ENCODE measurements at regions not wholly inside any gene's neighbourhood (a gene's known extent, or its start where the extent isn't known, plus 50 kb on each side); places are given as distances from the start of the nearest gene placed in this dataset.

GRCh38 chr6:164322533-164322932 lies 908.0 kb downstream of the QKI start:
- DNase-seq (ENCODE audit: low read depth) = peak; percentile 29

- no peak for DNase-seq (ENCODE audit: low read depth)
These were observed 906.8 kb downstream of the QKI start for GRCh38 chr6:164321297-164321696.

- DNase-seq (ENCODE audit: low read depth) = no peak
These were observed 900.9 kb downstream of the QKI start for GRCh38 chr6:164315376-164315775.

- no peak for DNase-seq (ENCODE audit: low read depth)
These were observed 893.8 kb downstream of the QKI start for GRCh38 chr6:164308339-164308738.

- DNase-seq (ENCODE audit: low read depth) = no peak
These were observed 888.8 kb downstream of the QKI start for GRCh38 chr6:164303102-164303964.

GRCh38 chr6:164296411-164296810 lies 881.9 kb downstream of the QKI start:
- peak; percentile 11 for DNase-seq (ENCODE audit: low read depth)

GRCh38 chr6:164294047-164294784 lies 879.7 kb downstream of the QKI start:
- DNase-seq (ENCODE audit: low read depth) = no peak

- no peak for DNase-seq (ENCODE audit: low read depth)
These were observed 876.7 kb downstream of the QKI start for GRCh38 chr6:164291224-164291623.

- no peak for DNase-seq (ENCODE audit: low read depth)
These were observed 875.6 kb downstream of the QKI start for GRCh38 chr6:164290101-164290500.

- no peak for DNase-seq (ENCODE audit: low read depth)
These were observed 871.5 kb downstream of the QKI start for GRCh38 chr6:164286011-164286410.

- no peak for DNase-seq (ENCODE audit: low read depth)
These were observed 869.1 kb downstream of the QKI start for GRCh38 chr6:164283574-164283973.

GRCh38 chr6:164276211-164276610 lies 861.7 kb downstream of the QKI start:
- DNase-seq (ENCODE audit: low read depth) = no peak

GRCh38 chr6:164275773-164276172 lies 861.3 kb downstream of the QKI start:
- DNase-seq (ENCODE audit: low read depth) = no peak

- DNase-seq (ENCODE audit: low read depth) = no peak
These were observed 860.0 kb downstream of the QKI start for GRCh38 chr6:164274493-164274892.

- DNase-seq (ENCODE audit: low read depth) = no peak
These were observed 859.0 kb downstream of the QKI start for GRCh38 chr6:164273491-164273890.

- DNase-seq (ENCODE audit: low read depth) = no peak
These were observed 852.3 kb downstream of the QKI start for GRCh38 chr6:164266851-164267250.

GRCh38 chr6:164262348-164262747 lies 847.8 kb downstream of the QKI start:
- DNase-seq (ENCODE audit: low read depth) = no peak

- no peak for DNase-seq (ENCODE audit: low read depth)
These were observed 843.9 kb downstream of the QKI start for GRCh38 chr6:164258421-164258820.

- DNase-seq (ENCODE audit: low read depth) = no peak
These were observed 838.4 kb downstream of the QKI start for GRCh38 chr6:164252948-164253347.

GRCh38 chr6:164252291-164252690 lies 837.8 kb downstream of the QKI start:
- DNase-seq (ENCODE audit: low read depth) = no peak

GRCh38 chr6:164247106-164247505 lies 832.6 kb downstream of the QKI start:
- peak; percentile 48 for DNase-seq (ENCODE audit: low read depth)

- DNase-seq (ENCODE audit: low read depth) = no peak
These were observed 831.6 kb downstream of the QKI start for GRCh38 chr6:164246082-164246481.

- peak; percentile 23 for DNase-seq (ENCODE audit: low read depth)
These were observed 829.4 kb downstream of the QKI start for GRCh38 chr6:164243949-164244348.

Data from Daoy (cell line).